ENCODE measurements at regions not wholly inside any gene's neighbourhood (a gene's known extent, or its start where the extent isn't known, plus 50 kb on each side); places are given as distances from the start of the nearest gene placed in this dataset.

- TF ChIP-seq ELK1 (CRISPR knock-in tag; IDR thresholded peaks at IDR 0.05) (no peak), ZBTB2 (IDR thresholded peaks at IDR 0.05) (no peak), ZBTB33 (CRISPR knock-in tag; IDR thresholded peaks at IDR 0.05) (no peak), ZNF121 (CRISPR knock-in tag; conservative IDR thresholded peaks at IDR 0.05) (no peak), KDM1A (IDR thresholded peaks at IDR 0.05) (no peak)
These were observed 122.8 kb downstream of the FAT3 start for GRCh38 chr11:92347454-92347853.

All from K562 (cell line).